Middle frontal gyrus (tissue), 1 donor: ENCODE measurements at regions not wholly inside any gene's neighbourhood (a gene's known extent, or its start where the extent isn't known, plus 50 kb on each side); places are given as distances from the start of the nearest gene placed in this dataset.
"Not testable (repeated sequence)": the region's sequence is repeated elsewhere in the genome, so short reads cannot be mapped to it uniquely, and the experiment has no call there.

Source experiments
- DNase-seq: peaks from one replicate; pipeline ENCODE4 v3.0.0-alpha.2; 2015; ENCODE audit warnings: low spot score; ENCODE audit errors: extremely low spot score

DNA sequence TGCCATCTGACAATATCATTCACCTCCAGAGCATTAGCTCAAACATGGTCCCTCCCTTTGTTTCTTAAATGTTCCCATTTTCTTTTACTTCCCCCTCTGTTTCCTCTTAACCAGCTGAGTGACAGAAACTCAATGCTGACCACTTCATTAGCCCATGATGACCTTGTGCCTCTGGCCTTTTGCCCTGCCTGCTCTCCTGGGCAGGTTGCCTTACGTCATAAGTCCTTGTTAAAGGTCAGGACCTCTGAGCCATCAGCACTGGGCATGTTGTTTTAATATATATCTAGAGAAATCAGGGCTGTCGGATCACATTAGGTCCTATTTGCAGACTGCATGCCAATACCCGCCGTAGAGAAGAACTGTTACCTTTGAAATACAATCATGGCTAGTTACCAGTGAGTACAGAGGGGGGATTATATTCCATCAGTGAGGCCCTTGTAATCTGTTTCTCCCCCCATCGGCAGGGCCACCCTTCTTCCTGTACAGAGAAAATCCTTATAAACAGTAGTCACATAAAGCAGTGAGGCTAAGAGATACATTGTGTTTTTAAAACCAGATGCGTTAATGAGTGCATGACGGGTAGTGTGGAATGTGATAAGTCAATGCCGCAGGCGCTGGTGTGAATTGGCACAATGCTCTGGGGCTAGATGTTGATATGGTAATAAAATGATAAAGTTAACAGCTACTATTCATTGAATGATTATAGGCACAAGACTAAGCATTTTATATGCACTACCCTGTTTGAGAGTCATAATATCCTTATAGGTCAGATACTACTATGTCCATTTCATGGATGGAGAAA is 94.3 kb upstream of the ZFHX3 start:
- no peak for DNase-seq

- DNase-seq: no peak
Measured at GRCh38 chr16:73140929-73141328, 93.0 kb upstream of the ZFHX3 start.

GRCh38 chr16:73131156-73131862 is 83.4 kb upstream of the ZFHX3 start:
- DNase-seq: no peak

- no peak for DNase-seq
Measured at GRCh38 chr16:73129455-73129854, 81.5 kb upstream of the ZFHX3 start.

DNA sequence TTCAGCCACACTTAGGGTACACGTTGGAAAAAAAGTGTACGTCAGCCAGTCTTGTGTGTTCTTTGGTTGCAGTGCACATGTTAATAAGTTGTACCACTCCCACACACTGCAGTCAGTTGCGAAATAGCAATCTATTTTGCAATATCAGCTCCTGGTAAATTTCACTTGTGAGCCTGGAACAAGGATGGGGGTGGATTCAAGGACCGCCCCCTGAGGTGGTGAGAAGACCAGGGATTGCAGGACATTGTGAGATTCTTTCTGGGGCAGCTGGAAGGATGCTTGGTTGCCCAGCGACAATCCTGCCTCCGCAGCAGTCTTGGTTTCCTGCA is 78.6 kb upstream of the ZFHX3 start:
- DNase-seq: no peak

- no peak for DNase-seq
Measured at GRCh38 chr16:73125850-73126524, 78.1 kb upstream of the ZFHX3 start.

DNA sequence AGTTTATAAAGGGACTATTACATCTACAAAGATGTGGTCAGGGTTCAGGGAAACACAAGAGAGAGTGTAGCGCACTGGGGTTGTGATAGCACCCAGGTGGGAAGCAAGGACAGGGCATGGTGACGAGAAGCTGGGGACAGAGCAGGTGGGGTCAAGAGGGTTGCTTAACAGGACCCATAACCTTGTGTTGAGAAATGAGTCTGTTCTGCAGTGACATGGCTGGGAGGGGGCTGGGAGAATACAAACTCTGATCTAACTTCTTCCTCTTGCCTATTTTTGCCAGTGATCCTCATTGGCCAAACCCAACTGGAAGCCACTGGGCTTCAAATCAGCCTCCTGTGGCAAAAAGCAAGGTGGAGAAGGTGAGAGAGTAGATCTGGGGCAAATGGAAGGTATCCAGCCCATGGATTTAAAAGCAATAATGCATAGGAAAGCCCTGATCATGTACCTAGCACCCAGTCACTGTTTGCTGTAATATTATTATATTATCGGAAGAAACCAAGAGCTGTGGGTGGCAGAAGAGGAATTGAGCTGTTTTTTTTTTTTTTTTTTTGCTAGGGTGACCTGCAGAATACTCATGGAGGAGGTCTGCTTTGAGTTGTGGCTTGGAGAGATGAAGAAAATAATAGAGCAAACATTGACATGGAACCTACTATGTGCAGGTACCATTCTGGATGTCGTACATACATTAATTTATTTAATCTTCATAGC is 76.9 kb upstream of the ZFHX3 start:
- no peak for DNase-seq

DNA sequence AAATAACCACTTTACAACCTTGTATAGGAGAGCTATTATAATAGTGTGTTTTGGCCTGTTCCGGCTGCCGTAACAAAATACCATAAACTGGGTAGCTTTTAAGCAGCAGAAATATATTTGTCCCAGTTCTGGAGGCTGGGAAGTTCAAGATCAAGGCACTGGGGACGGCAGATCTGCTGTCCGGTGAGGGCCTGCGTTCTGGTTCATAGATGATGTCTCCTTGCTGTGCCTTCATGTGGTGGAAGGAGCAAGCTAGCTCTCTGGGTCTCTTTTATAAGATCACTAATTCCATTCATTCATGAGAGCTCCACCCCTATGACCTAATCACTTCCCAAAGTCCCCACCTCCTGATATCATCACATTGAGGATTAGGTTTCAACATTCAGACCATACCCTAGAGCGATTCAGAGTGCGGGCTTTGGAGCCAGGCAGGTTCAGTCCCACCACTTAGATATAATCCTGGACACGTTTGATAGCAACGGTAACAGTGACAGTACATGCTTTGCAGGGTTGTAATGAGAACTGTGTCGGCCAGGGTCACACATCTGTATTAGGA is 76.2 kb upstream of the ZFHX3 start:
- DNase-seq: no peak

DNA sequence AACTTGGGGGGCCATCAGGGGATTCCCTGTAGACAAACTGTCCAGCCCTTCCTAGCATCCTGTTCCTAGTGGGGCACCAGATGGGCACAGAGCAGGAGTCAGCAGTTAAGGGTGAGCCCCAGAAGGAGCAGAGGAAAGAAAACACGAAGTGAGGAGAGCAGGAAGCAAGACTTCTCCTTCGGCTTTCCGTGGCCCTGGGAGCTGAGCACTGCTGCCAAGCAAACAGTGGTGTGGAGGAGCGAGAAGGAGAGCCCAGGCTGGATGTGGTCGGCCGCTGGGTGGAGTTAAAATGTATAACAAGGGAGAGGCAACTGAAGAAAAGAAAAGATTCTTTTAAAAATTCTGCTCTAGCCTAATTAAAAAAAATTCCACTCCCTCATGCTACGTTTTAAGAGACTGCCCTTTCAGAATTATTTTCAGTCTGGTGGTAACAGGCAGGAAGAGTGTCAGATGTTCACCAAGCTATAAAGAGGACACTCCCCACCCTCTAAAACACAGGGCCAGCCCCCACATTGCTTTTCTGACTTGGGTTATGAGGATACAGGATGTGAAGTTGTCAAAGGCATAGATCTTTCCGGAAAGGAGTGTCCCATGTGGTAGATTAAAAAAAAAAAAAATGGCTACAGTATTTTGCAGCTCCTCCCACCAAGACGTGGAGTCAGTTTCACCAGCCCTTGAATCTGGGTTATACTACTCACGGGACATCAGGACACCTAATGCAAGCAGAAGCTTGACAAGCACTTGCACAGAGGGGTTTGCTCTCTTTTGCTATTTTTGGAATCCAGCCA is 74.9 kb upstream of the ZFHX3 start:
- no peak for DNase-seq

DNA sequence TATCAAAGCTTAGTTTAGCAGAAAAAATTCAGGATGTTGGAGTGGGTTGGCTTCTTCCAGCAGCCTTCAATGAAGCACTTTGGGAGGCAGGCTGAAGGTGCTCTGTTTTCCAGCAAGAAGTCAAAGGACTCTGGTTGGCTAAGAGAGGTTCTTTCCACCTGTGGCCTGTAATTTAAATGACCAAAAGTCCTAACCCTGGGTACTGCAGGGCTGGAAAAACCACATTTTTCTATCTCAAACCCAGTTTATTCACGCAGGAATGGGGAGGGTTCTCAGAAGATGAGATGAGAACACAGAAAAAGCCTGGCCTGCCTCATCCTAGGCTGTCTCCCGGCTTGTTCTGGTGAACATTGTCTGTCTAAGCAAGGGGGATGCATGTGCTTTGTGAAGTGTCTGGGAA is 68.6 kb upstream of the ZFHX3 start:
- DNase-seq: no peak

DNA sequence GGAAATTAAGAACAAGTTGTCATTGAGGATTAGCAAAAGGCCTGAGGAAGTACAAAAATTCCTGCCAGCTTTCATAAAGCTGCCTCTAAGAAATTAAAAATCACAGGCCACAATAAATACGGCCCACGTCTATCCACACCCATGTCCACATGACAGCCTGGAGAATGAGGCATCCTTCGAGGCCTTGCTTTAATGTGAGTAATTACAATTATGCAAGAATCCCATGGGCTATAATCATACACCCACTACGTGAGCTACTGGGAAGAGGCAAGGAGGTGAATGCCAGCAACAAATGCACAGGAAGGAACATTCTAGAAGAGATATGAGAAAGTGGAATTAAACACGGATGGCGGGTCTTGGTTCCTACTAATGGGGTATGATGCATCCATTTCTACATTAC is 65.4 kb upstream of the ZFHX3 start:
- DNase-seq: no peak

GRCh38 chr16:73108195-73108963 is 60.5 kb upstream of the ZFHX3 start:
- DNase-seq: no peak

GRCh38 chr16:73107371-73107770 is 59.4 kb upstream of the ZFHX3 start:
- no peak for DNase-seq

DNA sequence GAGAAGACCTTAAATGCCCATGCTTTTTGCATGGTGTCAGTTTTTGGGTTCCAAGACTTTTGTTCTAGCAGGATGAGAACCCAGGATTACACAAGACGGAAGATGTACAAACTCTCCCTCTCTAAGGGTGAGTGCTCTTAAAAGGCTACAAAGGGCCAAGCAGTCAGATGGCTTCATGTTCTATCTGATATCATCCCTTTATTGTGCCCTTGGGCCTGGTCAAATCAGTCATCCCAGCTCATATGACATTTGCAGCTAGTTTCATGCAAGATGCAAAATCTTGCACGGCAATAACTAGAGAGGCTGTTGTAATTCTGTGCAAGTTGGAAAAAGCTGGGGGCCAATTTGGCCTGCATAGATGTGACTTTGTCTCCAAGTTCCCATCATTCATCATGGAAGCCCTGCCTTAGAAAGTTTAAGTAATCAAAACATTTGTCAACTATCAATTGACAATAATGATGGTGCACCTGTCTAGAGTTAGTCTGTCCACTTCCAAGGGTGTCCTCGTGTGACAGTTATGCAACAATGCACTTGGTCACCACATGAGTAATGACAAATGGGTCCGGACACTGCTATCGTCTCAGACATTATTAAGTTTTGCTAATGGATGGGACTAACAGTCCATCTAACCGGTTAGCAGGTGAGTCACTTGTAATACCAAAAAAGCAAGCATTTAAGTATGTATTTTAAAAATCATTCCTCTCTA is 58.6 kb upstream of the ZFHX3 start:
- no peak for DNase-seq

DNA sequence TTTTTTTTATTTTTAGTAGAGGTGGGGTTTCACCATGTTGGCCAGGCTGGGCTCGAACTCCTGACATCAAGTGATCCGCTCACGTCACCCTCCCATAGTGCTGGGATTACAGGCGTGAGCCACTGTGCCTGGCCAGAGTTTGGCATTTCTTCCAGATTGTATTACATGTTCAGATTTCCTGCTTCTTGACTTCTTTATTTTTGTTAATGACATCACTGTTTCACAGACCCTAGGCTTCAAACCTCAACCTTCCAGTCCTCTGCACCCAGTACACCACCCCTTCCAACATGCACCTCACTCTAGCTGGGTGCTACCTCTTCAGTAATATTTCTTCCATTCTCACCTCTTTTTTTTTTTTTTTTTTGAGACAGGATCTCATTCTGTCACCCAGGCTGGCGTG is 53.6 kb upstream of the ZFHX3 start:
- no peak for DNase-seq

DNA sequence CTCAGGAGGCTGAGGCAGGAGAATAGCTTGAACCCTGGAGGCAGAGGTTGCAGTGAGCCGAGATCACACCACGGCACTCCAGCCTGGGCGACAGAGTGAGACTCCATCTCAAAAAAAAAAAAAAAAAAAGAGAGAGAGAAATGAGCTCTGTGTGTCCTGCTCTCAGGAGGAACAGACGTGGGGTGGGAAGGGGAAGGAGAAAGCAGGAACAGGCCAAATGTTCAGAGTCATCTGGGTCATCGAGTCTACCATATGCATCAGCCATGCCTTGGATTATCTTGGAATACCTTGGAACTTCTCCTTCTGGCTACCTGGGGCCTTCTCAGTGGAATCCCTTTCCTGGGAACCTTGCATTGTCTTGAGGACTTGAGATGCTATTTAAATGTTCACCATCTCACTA is 51.7 kb upstream of the ZFHX3 start:
- not testable (repeated sequence) for DNase-seq
